GM18907 (cell line): ENCODE measurements at regions not wholly inside any gene's neighbourhood (a gene's known extent, or its start where the extent isn't known, plus 50 kb on each side); places are given as distances from the start of the nearest gene placed in this dataset.
"Not testable (repeated sequence)": the region's sequence is repeated elsewhere in the genome, so short reads cannot be mapped to it uniquely, and the experiment has no call there.

Experiments
- ATAC-seq: cut with Tn5 transposase; IDR thresholded peaks from one replicate; pipeline ENCODE4 v1.9.1; 2021; ENCODE audit warnings: mild to moderate bottlenecking, moderate library complexity; ENCODE audit not compliant: unreplicated experiment

GRCh38 chrX:67213686-67214085 lies 330.1 kb upstream of the AR start:
- not testable (repeated sequence) for ATAC-seq

GRCh38 chrX:67207912-67208311 lies 335.9 kb upstream of the AR start:
- no peak for ATAC-seq

GRCh38 chrX:67159437-67159836 lies 384.4 kb upstream of the AR start:
- no peak for ATAC-seq

GRCh38 chrX:67114635-67115034 lies 429.2 kb upstream of the AR start:
- no peak for ATAC-seq

- ATAC-seq: no peak
Measured at GRCh38 chrX:67105758-67106116, 438.1 kb upstream of the AR start.

- no peak for ATAC-seq
Measured at GRCh38 chrX:67104982-67105757, 438.7 kb upstream of the AR start.

GRCh38 chrX:67100031-67100884 lies 443.6 kb upstream of the AR start:
- ATAC-seq: no peak

GRCh38 chrX:67094061-67094460 lies 449.8 kb upstream of the AR start:
- no peak for ATAC-seq

- ATAC-seq: no peak
Measured at GRCh38 chrX:67050760-67051159, 411.9 kb upstream of the EDA2R start.

GRCh38 chrX:67044866-67045265 lies 406.0 kb upstream of the EDA2R start:
- ATAC-seq: no peak

- ATAC-seq: no peak
Measured at GRCh38 chrX:67044029-67044653, 405.3 kb upstream of the EDA2R start.

- ATAC-seq: no peak
Measured at GRCh38 chrX:67004451-67004850, 365.6 kb upstream of the EDA2R start.

GRCh38 chrX:66994729-66995128 lies 355.9 kb upstream of the EDA2R start:
- ATAC-seq: no peak

GRCh38 chrX:66992077-66992476 lies 353.2 kb upstream of the EDA2R start:
- ATAC-seq: not testable (repeated sequence)

- no peak for ATAC-seq
Measured at GRCh38 chrX:66988331-66988730, 349.5 kb upstream of the EDA2R start.

GRCh38 chrX:66961665-66962064 lies 322.8 kb upstream of the EDA2R start:
- ATAC-seq: no peak

- ATAC-seq: no peak
Measured at GRCh38 chrX:66931713-66932112, 292.8 kb upstream of the EDA2R start.

- not testable (repeated sequence) for ATAC-seq
Measured at GRCh38 chrX:66930516-66930915, 291.6 kb upstream of the EDA2R start.

- no peak for ATAC-seq
Measured at GRCh38 chrX:66920296-66920695, 281.4 kb upstream of the EDA2R start.

- ATAC-seq: no peak
Measured at GRCh38 chrX:66919280-66919832, 280.5 kb upstream of the EDA2R start.

GRCh38 chrX:66918511-66918910 lies 279.6 kb upstream of the EDA2R start:
- ATAC-seq: no peak
